Heart right ventricle (tissue), 16 donors: ENCODE measurements at regions not wholly inside any gene's neighbourhood (a gene's known extent, or its start where the extent isn't known, plus 50 kb on each side); places are given as distances from the start of the nearest gene placed in this dataset.

ENCODE experiments used
- ATAC-seq, 8 donors: fragments of 200-7000 bp; cut with Tn5 transposase; one replicate each; pipeline ENCODE4 v1.9.1; 2020; ENCODE audit warnings: mild to moderate bottlenecking in 8 of 8, moderate library complexity in 8 of 8, moderate number of reproducible peaks in 1 of 8
- DNase-seq, 2 donors: peaks; one replicate each; pipeline ENCODE4 v3.0.0-alpha.2; 2020
- H3K27ac ChIP-seq, 10 donors: fragments of 200-600 bp; sonication (generic) in 2 of 10; one replicate each; pipeline versions ENCODE4 v1.5.0 to v1.8.0; 2020 to 2022; ENCODE audit warnings: mild to moderate bottlenecking in 3 of 10
- H3K27me3 ChIP-seq, 7 donors: fragments of 200-600 bp; one replicate each; pipeline ENCODE4 v1.8.0; 2021 to 2022; ENCODE audit warnings: mild to moderate bottlenecking in 2 of 7
- H3K36me3 ChIP-seq, 9 donors: fragments of 200-600 bp; sonication (generic) in 1 of 9; one replicate each; pipeline versions ENCODE4 v1.5.0 to v1.8.0; 2020 to 2022; ENCODE audit warnings: mild to moderate bottlenecking in 2 of 9
- H3K4me1 ChIP-seq, 9 donors: fragments of 200-600 bp; sonication (generic) in 1 of 9; one replicate each; pipeline versions ENCODE4 v1.5.0 to v1.8.0; 2020 to 2022; ENCODE audit warnings: mild to moderate bottlenecking in 4 of 9
- H3K4me3 ChIP-seq, 10 donors: fragments of 200-600 bp; sonication (generic) in 2 of 10; one replicate each; pipeline versions ENCODE4 v1.5.0 to v1.8.0; 2020 to 2022; ENCODE audit warnings: mild to moderate bottlenecking in 7 of 10, moderate library complexity in 2 of 10
- H3K9me3 ChIP-seq, 11 donors: fragments of 200-600 bp in 10 of 11; sonication (generic) in 2 of 11; one replicate each; pipeline versions ENCODE4 v1.5.0 to v1.8.0; 2013 to 2022; ENCODE audit warnings: mild to moderate bottlenecking in 2 of 11, control low read depth in 1 of 11, moderate library complexity in 1 of 11
- CTCF ChIP-seq, 9 donors: fragments of 200-600 bp; sonication (generic) in 2 of 9; IDR thresholded peaks; one replicate each; pipeline versions ENCODE4 v1.5.0 to v1.8.0; 2021 to 2022; ENCODE audit warnings: antibody characterized with exemption in 9 of 9, mild to moderate bottlenecking in 5 of 9, moderate library complexity in 1 of 9
- WGBS, 2 donors: extraction: QIAGEN DNeasy Blood & Tissue Kit; methylation state at CpG; one replicate each; pipeline ENCODE4 v1.1.7; 2013; ENCODE audit warnings: inconsistent platforms in 1 of 2; 5-methylcytosine and 5-hydroxymethylcytosine counted together
- intact Hi-C, 10 donors: fragments of 100-400 bp; cut with DNase I; formaldehyde crosslinking; loops; one replicate each; pipeline versions ENCODE4 v1.11.1 to v1.14.2; 2022
- donor health status: Arrhythmogenic right ventricular cardiomyopathy.
- donor health status: ischemic (EF 13 %, LVEDD 7.1; RV severe dilation, severe dysfunction).
- donor health status: healthy with polysubstance abuse.
- donor health status: DM: no; HTN: yes; CAD: no.
- donor health status: DM: no; HTN: no; CAD: no.
- donor health status: ischemic (EF 25% LVEDD 6.9; RV normal size, moderate dysfunction).
- donor health status: ischemic (EF 25% LVEDD 5.7; RV mildly dilated, moderate dysfunction).
- donor health status: healthy.
- donor health status: DM: yes; HTN: yes; CAD: no.
- donor health status: Ischemic cardiomyopathy.
- donor health status: ischemic (EF 35%, LVEDD 5.7; RV mildly dilated, moderate dysfunction).
- donor health status: nonischemic (EF 11% LVEDD 7.7; RV severe dilation, severe dysfunction).
- donor health status: DM: yes; HTN: yes; CAD: no.
- donor health status: PGD.
- donor health status: ischemic (EF 29% LVEDD 5.4; RV normal size, mild dysfunction).
- donor health status: nonischemic (EF 23%, LVEDD 6.1; RV moderate dilation, normal function).

GRCh38 chr3:61357902-61358301 lies 106.7 kb upstream of the FHIT start:
- Histone ChIP-seq H3K4me1 (peaks cover 0 to 24% (median 19%) of the 10 kb centered on the region in 9 donors), H3K36me3 (no peaks in the 10 kb centered on the region), H3K4me3 (no peak overlapping the region), H3K9me3 (peaks cover 0 to 12% (median 0%) of the 10 kb centered on the region in 11 donors), H3K27ac (peak overlapping the region in 6 of 10 donors; percentile 28 to 56 (median 40)), H3K27me3 (no peaks in the 10 kb centered on the region)
- WGBS, 2 donors, result 82 to 84% methylated on average over 1 of the region's 1 CpG
- TF ChIP-seq CTCF (IDR thresholded peaks at IDR 0.05), result no peak
- peak in 2 of 8 donors; percentile 6 to 10 for ATAC-seq
- no peak for DNase-seq
- intact Hi-C loops, result no loop called here

DNA sequence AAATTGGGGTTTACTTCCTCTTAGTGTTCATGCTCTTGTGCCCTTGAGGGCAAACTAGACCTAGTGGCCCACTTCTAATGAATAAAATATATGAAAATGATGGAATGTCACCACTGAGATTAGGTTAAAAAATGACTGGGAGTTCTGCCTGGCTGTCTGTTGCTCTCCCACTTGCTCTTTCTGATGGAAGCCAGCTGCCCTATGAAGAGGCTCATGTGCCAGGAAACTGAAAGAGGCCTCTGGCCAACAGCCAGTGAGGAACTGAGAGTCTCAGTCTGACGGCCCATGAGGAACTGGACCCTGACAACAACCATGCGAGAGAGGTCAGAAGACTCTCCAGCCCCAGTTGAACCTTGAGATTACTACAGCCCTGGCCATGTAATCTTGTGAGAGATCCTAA lies 107.1 kb upstream of the FHIT start:
- 6 to 10% methylated on average over 2 of the region's 2 CpGs for WGBS, 2 donors
- ATAC-seq, result peak; percentile 95 to 99 (median 96)

GRCh38 chr3:61360297-61360965 lies 109.2 kb upstream of the FHIT start:
- Histone ChIP-seq H3K27me3 (no peaks in the 10 kb centered on the region), H3K4me1 (peaks cover 0 to 24% (median 19%) of the 10 kb centered on the region in 9 donors), H3K36me3 (no peaks in the 10 kb centered on the region), H3K9me3 (peaks cover 0 to 7% (median 0%) of the 10 kb centered on the region in 11 donors), H3K4me3 (no peak overlapping the region), H3K27ac (no peak overlapping the region)
- DNase-seq, result no peak
- no peak for TF ChIP-seq CTCF (IDR thresholded peaks at IDR 0.05)
- WGBS, 2 donors, result 75 to 83% methylated on average over 3 of the region's 3 CpGs
- intact Hi-C loops, result no loop called here
- no peak for ATAC-seq

More for the DNA sequence above, 107.1 kb upstream of the FHIT start:
- peaks cover 0 to 24% (median 19%) of the 10 kb centered on the region in 9 donors for H3K4me1 ChIP-seq
- H3K36me3 ChIP-seq, result no peaks in the 10 kb centered on the region
- TF ChIP-seq CTCF (IDR thresholded peaks at IDR 0.05), result no peak
- intact Hi-C loops, result no loop called here
- H3K27me3 ChIP-seq, result no peaks in the 10 kb centered on the region
- peak; percentile 62 to 87 for DNase-seq
- H3K27ac ChIP-seq, result peak overlapping the region in 6 of 10 donors; percentile 28 to 56 (median 40)
- peaks cover 0 to 8% (median 0%) of the 10 kb centered on the region in 11 donors for H3K9me3 ChIP-seq
- H3K4me3 ChIP-seq, result no peak overlapping the region

- Histone ChIP-seq H3K4me3 (no peak overlapping the region), H3K27ac (no peak overlapping the region), H3K9me3 (peaks cover 0 to 8% (median 0%) of the 10 kb centered on the region in 11 donors), H3K4me1 (no peaks in the 10 kb centered on the region), H3K27me3 (no peaks in the 10 kb centered on the region), H3K36me3 (no peaks in the 10 kb centered on the region)
- no peak for TF ChIP-seq CTCF (IDR thresholded peaks at IDR 0.05)
- ATAC-seq (no peak), DNase-seq (no peak)
- intact Hi-C loops, result loop anchor here in 1 of 10 donors (10.0 kb wide), 1 partner anchor 615 kb away; no protein-coding TSS in a partner anchor
- WGBS, 2 donors, result 87 to 92% methylated on average over 2 of the region's 2 CpGs
These were observed 118.4 kb upstream of the FHIT start for GRCh38 chr3:61369678-61370077.
